Mesendoderm (in vitro differentiated cells): ENCODE measurements at regions not wholly inside any gene's neighbourhood (a gene's known extent, or its start where the extent isn't known, plus 50 kb on each side); places are given as distances from the start of the nearest gene placed in this dataset.

ENCODE experiments used
- DNase-seq: peaks from one replicate; pipeline ENCODE4 v3.0.0; 2013
- H2AK5ac ChIP-seq: 2 replicates; pipeline ENCODE4 v1.6.1; 2013; ENCODE audit warnings: low read length, inconsistent platforms
- H2BK120ac ChIP-seq: 2 replicates; pipeline ENCODE4 v1.6.1; 2013; ENCODE audit warnings: low read depth, mild to moderate bottlenecking, low read length, moderate library complexity, mixed read lengths
- H2BK15ac ChIP-seq: replicated peaks from 2 replicates; pipeline ENCODE4 v1.6.1; 2013; ENCODE audit warnings: low read depth, mild to moderate bottlenecking, moderate library complexity
- H2BK5ac ChIP-seq: 2 replicates; pipeline ENCODE4 v1.6.1; 2013; ENCODE audit warnings: low read length, inconsistent platforms
- H3K18ac ChIP-seq: 2 replicates; pipeline ENCODE4 v1.6.1; 2013; ENCODE audit warnings: mild to moderate bottlenecking, low read length, mixed read lengths
- H3K23ac ChIP-seq: one replicate; pipeline ENCODE4 v1.6.1; 2013; ENCODE audit warnings: low read length
- H3K27ac ChIP-seq: 2 replicates; pipeline ENCODE4 v1.5.1; 2013; ENCODE audit warnings: low read depth, mild to moderate bottlenecking, inconsistent platforms, low read length, moderate library complexity
- H3K27me3 ChIP-seq: 2 replicates; pipeline ENCODE4 v1.6.1; 2013; ENCODE audit warnings: low read length, control low read depth, mild to moderate bottlenecking, inconsistent platforms; ENCODE audit not compliant: insufficient read depth, poor library complexity
- H3K36me3 ChIP-seq: 2 replicates; pipeline ENCODE4 v1.6.1; 2013; ENCODE audit warnings: low read length, inconsistent platforms; ENCODE audit not compliant: control insufficient read depth, insufficient read depth
- H3K4ac ChIP-seq: one replicate; pipeline ENCODE4 v1.6.1; 2013; ENCODE audit warnings: low read depth, mild to moderate bottlenecking, low read length, moderate library complexity
- H3K4me1 ChIP-seq: 2 replicates; pipeline ENCODE4 v1.6.1; 2013; ENCODE audit warnings: low read depth, low read length, inconsistent platforms; ENCODE audit not compliant: control insufficient read depth
- H3K4me2 ChIP-seq: 2 replicates; pipeline ENCODE4 v1.6.1; 2013; ENCODE audit warnings: low read length
- H3K4me3 ChIP-seq: 2 replicates; pipeline ENCODE4 v1.5.1; 2013; ENCODE audit warnings: mild to moderate bottlenecking, low read length
- H3K56ac ChIP-seq: one replicate; pipeline ENCODE4 v1.6.1; 2013; ENCODE audit warnings: low read length
- H3K79me1 ChIP-seq: 2 replicates; pipeline ENCODE4 v1.6.1; 2013; ENCODE audit warnings: low read length, inconsistent platforms
- H3K79me2 ChIP-seq: 2 replicates; pipeline ENCODE4 v1.6.1; 2013; ENCODE audit warnings: mild to moderate bottlenecking, low read length; ENCODE audit not compliant: control insufficient read depth, insufficient read depth
- H3K9ac ChIP-seq: 2 replicates; pipeline ENCODE4 v1.6.1; 2013; ENCODE audit warnings: low read length, inconsistent platforms
- H4K5ac ChIP-seq: one replicate; pipeline ENCODE4 v1.6.1; 2013; ENCODE audit warnings: low read length
- H4K8ac ChIP-seq: one replicate; pipeline ENCODE4 v1.6.1; 2013; ENCODE audit warnings: low read depth, mild to moderate bottlenecking, control low read depth, low read length, moderate library complexity
- WGBS: extraction: QIAGEN DNeasy Blood & Tissue Kit; methylation state at CpG from one replicate; pipeline ENCODE4 v1.1.7; 2013; ENCODE audit warnings: low lambda C conversion rate, missing lambda C conversion rate; ENCODE audit not compliant: insufficient coverage; ENCODE audit errors: extremely low coverage; 5-methylcytosine and 5-hydroxymethylcytosine counted together

- no peak overlapping the region for H2AK5ac ChIP-seq
- H3K4me2 ChIP-seq, result no peak overlapping the region
- WGBS, result no CpG with 5 or more reads among the region's 8 CpGs
- H4K5ac ChIP-seq, result no peak overlapping the region
- no peak overlapping the region for H4K8ac ChIP-seq
- H3K4me3 ChIP-seq, result no peak overlapping the region
- no peak for DNase-seq
- H3K56ac ChIP-seq, result no peak overlapping the region
- H3K18ac ChIP-seq, result no peak overlapping the region
- no peaks in the 10 kb centered on the region for H3K27me3 ChIP-seq
- no peaks in the 10 kb centered on the region for H3K36me3 ChIP-seq
- no peaks in the 10 kb centered on the region for H3K79me2 ChIP-seq
- no peak overlapping the region for H2BK15ac ChIP-seq
- no peak overlapping the region for H2BK5ac ChIP-seq
- H3K4ac ChIP-seq, result no peak overlapping the region
- H2BK120ac ChIP-seq, result no peak overlapping the region
- H3K4me1 ChIP-seq, result no peaks in the 10 kb centered on the region
- no peaks in the 10 kb centered on the region for H3K79me1 ChIP-seq
- H3K23ac ChIP-seq, result no peak overlapping the region
- no peak overlapping the region for H3K9ac ChIP-seq
- H3K27ac ChIP-seq, result no peak overlapping the region
Observed at GRCh38 chr2:15718103-15718943, 126.7 kb downstream of the DDX1 start.

- no peak overlapping the region for H2BK5ac ChIP-seq
- H2BK15ac ChIP-seq, result no peak overlapping the region
- WGBS, result no CpG with 5 or more reads among the region's 6 CpGs
- H3K56ac ChIP-seq, result no peak overlapping the region
- H3K36me3 ChIP-seq, result no peaks in the 10 kb centered on the region
- no peaks in the 10 kb centered on the region for H3K79me1 ChIP-seq
- no peak overlapping the region for H3K18ac ChIP-seq
- H3K4ac ChIP-seq, result no peak overlapping the region
- H3K27me3 ChIP-seq, result no peaks in the 10 kb centered on the region
- H2AK5ac ChIP-seq, result no peak overlapping the region
- H2BK120ac ChIP-seq, result no peak overlapping the region
- no peak overlapping the region for H3K4me2 ChIP-seq
- no peaks in the 10 kb centered on the region for H3K4me1 ChIP-seq
- H4K8ac ChIP-seq, result no peak overlapping the region
- H3K4me3 ChIP-seq, result no peak overlapping the region
- no peak overlapping the region for H3K27ac ChIP-seq
- H3K9ac ChIP-seq, result no peak overlapping the region
- H4K5ac ChIP-seq, result no peak overlapping the region
- DNase-seq, result no peak
- no peaks in the 10 kb centered on the region for H3K79me2 ChIP-seq
- no peak overlapping the region for H3K23ac ChIP-seq
Observed at GRCh38 chr2:15718944-15719323, 127.3 kb downstream of the DDX1 start.

- H2BK15ac ChIP-seq, result no peak overlapping the region
Observed at GRCh38 chr2:15719566-15720313, 128.1 kb downstream of the DDX1 start.

GRCh38 chr2:15720561-15721307 lies 129.1 kb downstream of the DDX1 start:
- H3K4me1 ChIP-seq, result no peaks in the 10 kb centered on the region
- no peaks in the 10 kb centered on the region for H3K79me2 ChIP-seq
- H4K8ac ChIP-seq, result no peak overlapping the region
- no peak overlapping the region for H2AK5ac ChIP-seq
- no peak overlapping the region for H3K27ac ChIP-seq
- no peak overlapping the region for H3K4ac ChIP-seq
- WGBS, result no CpG with 5 or more reads among the region's 9 CpGs
- H3K36me3 ChIP-seq, result no peaks in the 10 kb centered on the region
- no peak overlapping the region for H2BK5ac ChIP-seq
- H3K79me1 ChIP-seq, result no peaks in the 10 kb centered on the region
- no peak overlapping the region for H3K4me3 ChIP-seq
- no peak for DNase-seq
- H2BK15ac ChIP-seq, result no peak overlapping the region
- no peak overlapping the region for H3K18ac ChIP-seq
- H3K4me2 ChIP-seq, result no peak overlapping the region
- no peaks in the 10 kb centered on the region for H3K27me3 ChIP-seq
- no peak overlapping the region for H3K56ac ChIP-seq
- H3K23ac ChIP-seq, result no peak overlapping the region
- H4K5ac ChIP-seq, result no peak overlapping the region
- H2BK120ac ChIP-seq, result no peak overlapping the region
- no peak overlapping the region for H3K9ac ChIP-seq

More at GRCh38 chr2:15719566-15720313, 128.1 kb downstream of the DDX1 start:
- no peak overlapping the region for H2BK120ac ChIP-seq
- H2AK5ac ChIP-seq, result no peak overlapping the region
- H3K23ac ChIP-seq, result no peak overlapping the region
- H3K27me3 ChIP-seq, result no peaks in the 10 kb centered on the region
- H3K9ac ChIP-seq, result no peak overlapping the region
- no peaks in the 10 kb centered on the region for H3K36me3 ChIP-seq
- no peaks in the 10 kb centered on the region for H3K79me2 ChIP-seq
- H4K8ac ChIP-seq, result no peak overlapping the region
- H3K4me2 ChIP-seq, result no peak overlapping the region
- H3K4me3 ChIP-seq, result no peak overlapping the region
- no peaks in the 10 kb centered on the region for H3K4me1 ChIP-seq
- no peak overlapping the region for H3K4ac ChIP-seq
- no peak overlapping the region for H3K27ac ChIP-seq
- no peak overlapping the region for H4K5ac ChIP-seq
- H3K18ac ChIP-seq, result no peak overlapping the region
- no peak for DNase-seq
- H3K56ac ChIP-seq, result no peak overlapping the region
- H3K79me1 ChIP-seq, result no peaks in the 10 kb centered on the region
- no CpG with 5 or more reads among the region's 8 CpGs for WGBS
- no peak overlapping the region for H2BK5ac ChIP-seq

- Histone ChIP-seq H3K9ac (no peak overlapping the region), H3K4ac (no peak overlapping the region), H3K79me1 (no peaks in the 10 kb centered on the region), H2BK120ac (no peak overlapping the region), H3K18ac (no peak overlapping the region), H3K56ac (no peak overlapping the region), H3K79me2 (no peaks in the 10 kb centered on the region), H3K23ac (no peak overlapping the region), H4K8ac (no peak overlapping the region), H2BK15ac (no peak overlapping the region), H3K4me3 (no peak overlapping the region), H3K4me1 (no peaks in the 10 kb centered on the region), H3K36me3 (no peaks in the 10 kb centered on the region), H2AK5ac (no peak overlapping the region), H4K5ac (no peak overlapping the region), H3K27me3 (no peaks in the 10 kb centered on the region), H3K4me2 (no peak overlapping the region), H3K27ac (no peak overlapping the region), H2BK5ac (no peak overlapping the region)
- no CpG with 5 or more reads among the region's 10 CpGs for WGBS
- no peak for DNase-seq
Observed at GRCh38 chr2:15721411-15722067, 129.9 kb downstream of the DDX1 start.
